ENCODE measurements at regions not wholly inside any gene's neighbourhood (a gene's known extent, or its start where the extent isn't known, plus 50 kb on each side); places are given as distances from the start of the nearest gene placed in this dataset.

GRCh38 chr1:2865571-2866421 lies 64.3 kb upstream of the TTC34 start:
- no peak for DNase-seq (ENCODE audit: extremely low read depth in 1 of 2, low read depth in 1 of 2)

- no peak for DNase-seq (ENCODE audit: extremely low read depth in 1 of 2, low read depth in 1 of 2)
These were observed 65.1 kb upstream of the TTC34 start for GRCh38 chr1:2866422-2867086.

DNA sequence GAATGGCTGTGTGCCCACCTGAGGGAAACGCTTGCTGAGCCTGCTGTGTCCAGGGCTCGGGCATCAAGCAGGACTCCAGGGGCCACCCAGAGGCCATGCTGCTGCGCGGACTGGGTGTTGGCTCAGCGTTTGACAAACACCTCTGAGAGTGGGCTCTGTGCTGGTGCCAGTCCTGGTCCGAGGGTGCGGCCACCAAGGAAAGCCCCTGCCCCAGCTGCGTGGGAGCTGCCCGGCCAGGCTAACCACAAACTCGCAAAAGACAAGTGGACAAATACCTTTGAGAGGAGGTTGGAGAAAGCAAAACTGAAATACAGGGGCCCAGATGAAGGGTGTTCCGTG lies 65.6 kb upstream of the TTC34 start:
- DNase-seq (ENCODE audit: extremely low read depth in 1 of 2, low read depth in 1 of 2), result no peak

DNA sequence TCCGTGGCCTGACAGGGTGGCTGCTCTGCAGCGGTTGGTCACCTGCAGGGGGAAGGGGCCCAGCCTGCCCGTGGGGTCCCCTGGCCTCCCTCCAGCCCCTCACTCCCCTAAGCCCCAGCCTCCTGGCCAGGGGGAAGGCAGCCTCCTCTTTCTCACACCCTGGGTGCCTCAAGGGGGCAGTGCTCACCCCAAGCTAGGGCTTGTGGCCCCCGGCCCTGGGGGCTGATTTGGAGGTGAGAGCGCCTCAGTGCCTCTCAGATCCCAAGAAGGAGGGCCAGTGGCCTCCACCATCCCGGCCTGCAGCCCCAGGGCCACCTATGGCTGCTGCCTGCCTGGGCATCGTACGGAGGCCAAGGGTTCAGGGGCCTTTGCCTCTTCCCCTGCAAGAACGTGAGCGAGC lies 66.4 kb upstream of the TTC34 start:
- DNase-seq (ENCODE audit: extremely low read depth in 1 of 2, low read depth in 1 of 2), result no peak

- no peak for DNase-seq (ENCODE audit: extremely low read depth in 1 of 2, low read depth in 1 of 2)
These were observed 67.2 kb upstream of the TTC34 start for GRCh38 chr1:2868571-2869195.

DNA sequence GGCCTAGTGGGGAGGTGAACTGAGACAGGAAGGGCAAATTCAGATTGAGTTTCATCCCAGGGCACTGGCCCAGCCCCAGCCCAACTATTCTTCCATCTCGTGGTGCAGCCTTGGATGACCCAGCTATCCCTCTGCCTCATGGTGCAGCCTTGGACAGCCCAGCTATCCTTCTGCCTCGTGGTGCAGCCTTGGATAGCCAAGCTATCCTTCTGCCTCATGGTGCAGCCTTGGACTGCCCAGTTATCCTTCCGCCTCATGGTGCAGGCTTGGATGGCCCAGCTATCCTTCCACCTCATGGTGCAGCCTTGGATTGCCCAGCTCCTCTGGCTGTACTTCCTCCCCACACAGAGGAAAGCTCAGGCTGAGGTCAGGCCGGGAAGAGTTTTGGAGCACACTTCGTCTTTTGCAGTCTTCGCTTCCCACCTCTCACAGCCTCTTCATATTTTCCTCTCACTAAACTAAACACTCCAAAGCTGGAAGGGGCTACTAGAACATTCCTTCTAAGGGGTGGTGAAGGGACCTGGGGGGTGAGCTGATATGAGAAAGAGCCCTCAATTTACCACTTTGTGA lies 69.8 kb upstream of the TTC34 start:
- no peak for DNase-seq (ENCODE audit: extremely low read depth in 1 of 2, low read depth in 1 of 2)

DNA sequence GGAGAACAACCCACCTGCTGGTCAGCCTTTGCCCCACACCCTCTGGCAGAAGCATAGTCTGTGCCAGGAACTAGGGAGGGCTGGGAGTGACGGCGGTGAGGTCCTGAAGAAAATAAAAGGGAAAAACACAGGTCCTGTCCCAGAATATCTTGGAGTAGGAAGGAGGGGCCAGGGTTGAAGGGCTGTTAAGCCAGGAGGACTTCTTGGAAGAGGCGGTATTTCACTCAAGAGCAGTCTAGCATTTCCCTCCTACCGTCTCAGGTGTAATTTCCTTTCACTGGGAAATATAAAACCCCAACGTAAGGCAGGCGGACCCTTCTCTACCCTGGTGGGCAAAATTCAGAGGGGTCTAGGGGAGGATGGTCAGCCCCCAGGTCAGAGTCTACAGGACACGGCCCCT lies 72.7 kb upstream of the TTC34 start:
- no peak for DNase-seq (ENCODE audit: extremely low read depth in 1 of 2, low read depth in 1 of 2)

DNA sequence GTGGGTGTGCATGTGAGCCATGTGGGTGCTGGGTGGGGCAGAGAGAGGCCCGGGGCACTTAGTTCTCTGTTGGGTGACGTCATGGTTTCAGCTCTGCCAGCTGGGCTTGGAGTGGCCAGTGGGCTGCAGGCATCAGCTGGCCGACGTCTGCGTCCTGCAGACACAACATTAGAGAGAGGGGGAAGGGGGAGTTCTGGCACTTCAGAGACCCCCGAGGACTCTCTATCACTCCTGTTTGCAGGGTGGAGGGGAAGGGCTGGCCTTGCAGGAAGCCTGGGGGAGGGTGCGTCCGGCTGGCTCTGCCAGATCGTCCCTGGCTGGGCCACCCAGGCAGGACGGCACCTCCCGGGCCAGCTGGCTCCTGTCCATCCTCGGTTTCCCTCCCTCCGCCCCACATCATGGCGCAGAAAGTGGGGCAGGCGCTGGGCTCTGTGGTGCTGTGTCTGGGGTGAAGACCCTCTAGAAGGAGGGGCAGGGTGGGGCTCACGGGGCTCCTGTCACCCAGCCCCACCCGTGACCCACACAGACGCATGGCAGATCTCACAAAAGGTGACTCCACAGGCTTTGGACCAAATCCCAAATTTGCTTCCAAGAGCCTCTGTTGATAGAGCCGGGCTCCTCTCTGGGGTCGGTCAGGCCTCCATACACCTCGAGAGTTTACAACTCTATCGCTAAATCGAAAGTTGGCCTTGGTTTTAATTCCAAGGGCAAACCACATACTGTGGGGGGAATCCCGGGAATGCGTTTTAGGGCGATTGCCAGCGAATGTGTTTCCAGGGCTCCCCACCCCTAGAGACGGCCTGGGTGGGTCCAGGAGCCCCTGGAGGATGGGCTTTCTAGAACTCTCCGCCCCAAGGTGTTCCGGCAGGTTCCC lies 73.4 kb upstream of the TTC34 start:
- no peak for DNase-seq (ENCODE audit: extremely low read depth in 1 of 2, low read depth in 1 of 2)

DNA sequence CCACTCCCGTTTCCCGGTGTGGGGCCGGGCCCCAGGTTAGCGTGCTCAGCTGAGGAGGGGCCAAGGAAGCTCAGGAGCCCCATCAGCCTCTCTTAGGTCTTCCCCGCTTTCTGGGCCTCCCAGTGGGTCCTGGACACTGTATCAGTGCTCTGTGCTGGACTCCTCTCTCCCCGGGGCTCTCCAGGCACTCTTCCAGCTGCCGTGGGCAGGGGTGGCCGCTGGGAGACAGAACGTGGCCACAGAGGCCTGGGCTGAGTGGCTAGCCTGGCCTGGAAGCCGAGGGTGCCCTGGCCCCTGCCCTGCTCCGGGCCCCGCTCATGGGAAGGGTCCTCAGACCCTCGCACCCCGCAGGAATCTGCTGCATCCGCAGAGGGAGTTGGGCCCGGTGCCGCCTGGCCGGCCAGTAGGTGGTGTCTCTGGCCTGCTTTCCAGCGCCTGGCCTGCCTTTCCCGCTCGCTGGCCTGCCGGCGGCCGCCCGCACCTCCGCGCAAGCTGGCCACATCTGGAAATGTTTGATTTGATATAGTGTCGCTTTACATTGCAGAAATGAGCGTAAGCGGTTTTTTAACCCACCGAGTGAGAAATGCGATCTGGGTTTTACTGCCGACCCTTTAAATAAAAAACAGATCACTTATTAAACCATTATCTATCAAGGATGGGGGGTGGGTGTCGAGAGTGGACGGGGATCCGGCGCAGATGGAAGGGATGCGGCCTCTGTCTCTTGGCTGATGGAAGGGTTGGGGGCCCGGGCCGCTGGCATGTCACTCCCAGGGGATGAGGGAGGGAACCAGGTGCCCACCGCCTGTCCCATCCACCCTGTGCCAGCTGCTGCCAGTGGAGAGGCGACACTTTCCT lies 74.4 kb upstream of the TTC34 start:
- no peak for DNase-seq (ENCODE audit: extremely low read depth in 1 of 2, low read depth in 1 of 2)

- DNase-seq (ENCODE audit: extremely low read depth in 1 of 2, low read depth in 1 of 2), result no peak
These were observed 75.4 kb upstream of the TTC34 start for GRCh38 chr1:2876846-2877245.

GRCh38 chr1:2877391-2877790 lies 75.9 kb upstream of the TTC34 start:
- no peak for DNase-seq (ENCODE audit: extremely low read depth in 1 of 2, low read depth in 1 of 2)

DNA sequence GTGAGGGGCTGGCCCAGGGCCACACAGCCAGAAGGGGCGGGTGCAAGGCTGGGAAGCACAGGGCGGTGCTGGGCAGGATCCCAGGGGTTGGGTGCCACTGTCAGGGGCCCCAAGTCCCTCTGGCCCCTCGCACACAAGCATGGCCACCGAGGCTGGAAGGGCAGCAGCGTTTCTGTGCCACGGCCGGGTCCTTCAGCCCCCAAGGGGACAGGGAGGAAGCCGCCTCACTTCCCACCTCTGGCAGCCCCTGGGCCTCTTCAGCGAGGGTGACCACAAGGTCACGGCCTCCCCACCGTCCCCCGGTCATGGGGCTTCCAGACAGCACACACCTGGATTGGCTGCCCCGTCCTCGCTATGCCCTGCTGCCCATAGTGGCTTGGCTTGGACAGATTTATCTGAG lies 77.1 kb upstream of the TTC34 start:
- no peak for DNase-seq (ENCODE audit: extremely low read depth in 1 of 2, low read depth in 1 of 2)

GRCh38 chr1:2879026-2879425 lies 77.5 kb upstream of the TTC34 start:
- DNase-seq (ENCODE audit: extremely low read depth in 1 of 2, low read depth in 1 of 2), result no peak

DNA sequence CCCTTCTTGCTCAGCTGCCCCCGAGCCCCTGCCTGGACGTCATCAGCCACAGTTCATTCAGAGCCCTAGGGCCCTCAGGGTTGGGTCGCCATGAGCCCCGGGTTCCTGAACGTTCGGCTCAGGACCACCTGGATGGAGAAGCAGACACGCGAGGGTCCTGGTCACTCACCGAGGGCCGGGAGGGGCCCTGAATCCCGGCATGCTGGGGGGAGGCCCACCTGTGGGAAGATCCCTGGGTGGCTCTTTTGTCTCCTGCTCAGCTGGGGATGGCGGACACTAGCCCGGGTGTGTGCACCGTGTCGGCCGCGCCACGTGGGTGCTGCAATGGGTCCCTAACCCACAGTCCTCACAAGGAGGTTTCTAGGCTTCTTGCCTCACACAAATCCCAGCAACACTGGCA lies 78.1 kb upstream of the TTC34 start:
- no peak for DNase-seq (ENCODE audit: extremely low read depth in 1 of 2, low read depth in 1 of 2)

DNA sequence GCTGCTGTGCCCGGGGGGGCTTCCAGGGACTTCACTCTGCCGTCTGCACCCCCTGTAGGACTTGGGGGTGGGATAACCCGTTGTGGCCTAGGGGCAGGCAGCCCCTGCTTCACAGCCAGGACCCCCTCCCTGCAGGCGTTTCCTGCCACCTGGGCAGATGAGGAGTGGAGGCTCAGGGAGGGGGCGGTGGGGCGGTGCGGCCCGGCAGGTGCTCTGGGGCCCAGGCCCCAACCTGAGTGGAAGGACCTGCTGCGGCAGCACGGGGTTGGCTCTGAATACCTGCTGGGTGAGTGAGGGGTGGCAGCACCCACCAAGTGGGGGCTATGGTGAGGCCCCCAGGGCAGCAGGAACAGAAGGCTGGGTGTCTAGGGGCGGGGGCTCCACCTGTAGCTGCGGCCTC lies 78.6 kb upstream of the TTC34 start:
- DNase-seq (ENCODE audit: extremely low read depth in 1 of 2, low read depth in 1 of 2), result no peak

DNA sequence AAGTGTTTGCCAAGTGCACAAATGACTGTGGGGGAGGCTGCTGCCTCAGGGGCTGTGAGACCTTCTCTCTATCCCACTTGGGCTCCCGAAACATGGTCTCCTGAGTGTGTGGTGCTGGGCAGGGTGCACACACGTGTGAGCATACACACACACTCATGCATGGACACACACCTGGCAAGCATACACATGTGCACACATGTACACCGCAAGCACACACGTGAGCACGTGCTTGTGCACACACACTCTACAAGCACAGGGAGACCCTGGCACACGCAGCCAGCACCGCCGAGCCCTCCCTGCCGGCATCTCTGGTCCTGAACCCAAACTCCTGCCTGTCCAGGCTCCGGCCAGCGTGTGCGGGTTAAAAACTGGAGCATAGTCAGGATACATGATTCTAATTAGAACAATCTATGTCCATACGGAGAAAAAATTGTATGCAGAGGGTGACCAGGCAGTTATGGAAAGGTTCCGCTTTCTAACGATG lies 79.4 kb upstream of the TTC34 start:
- DNase-seq (ENCODE audit: extremely low read depth in 1 of 2, low read depth in 1 of 2), result no peak

DNA sequence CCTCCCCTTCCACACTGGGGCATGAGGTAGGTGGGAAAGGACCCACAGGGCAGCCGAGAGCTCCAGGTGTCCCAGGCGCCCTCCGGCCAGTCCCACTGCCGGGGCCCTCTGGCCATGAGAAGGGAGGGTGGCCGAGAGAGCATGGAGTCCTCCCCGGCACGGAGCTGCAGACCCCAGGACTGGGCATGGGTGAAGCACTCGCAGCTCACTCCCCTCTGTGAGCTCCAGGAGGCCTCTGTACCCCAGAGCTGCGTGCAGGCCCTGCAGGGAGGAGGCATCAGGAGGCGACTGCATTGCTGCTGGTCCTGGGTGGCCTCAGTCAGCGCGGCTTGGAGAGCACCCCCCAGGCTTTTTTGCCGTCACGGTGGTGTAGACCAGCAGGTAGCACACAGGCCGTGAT lies 80.1 kb upstream of the TTC34 start:
- DNase-seq (ENCODE audit: extremely low read depth in 1 of 2, low read depth in 1 of 2), result no peak

GRCh38 chr1:2882966-2883696 lies 81.6 kb upstream of the TTC34 start:
- DNase-seq (ENCODE audit: extremely low read depth in 1 of 2, low read depth in 1 of 2), result no peak

DNA sequence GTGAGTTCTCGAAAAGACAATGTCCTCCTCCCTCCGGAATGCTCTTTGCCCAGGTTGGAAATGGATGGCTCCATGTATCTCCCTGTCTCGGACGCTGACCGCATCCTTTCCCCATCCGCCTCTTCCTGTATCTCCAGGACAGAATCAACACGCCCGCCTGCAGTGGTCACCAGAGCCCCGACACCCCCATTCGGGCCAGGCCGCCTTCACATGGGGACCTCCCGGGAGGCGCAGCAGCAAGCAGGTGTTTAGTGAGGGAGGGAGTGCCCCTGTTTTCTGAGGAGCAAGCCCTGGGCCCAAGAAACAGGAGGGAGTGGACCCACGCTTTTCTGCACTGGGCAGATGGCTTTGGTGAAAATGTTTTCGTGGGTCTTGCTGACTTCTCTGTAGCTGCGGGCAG lies 83.5 kb upstream of the TTC34 start:
- no peak for DNase-seq (ENCODE audit: extremely low read depth in 1 of 2, low read depth in 1 of 2)
